Neural crest cell (in vitro differentiated cells): ENCODE measurements at regions not wholly inside any gene's neighbourhood (a gene's known extent, or its start where the extent isn't known, plus 50 kb on each side); places are given as distances from the start of the nearest gene placed in this dataset.
"Not testable (repeated sequence)": the region's sequence is repeated elsewhere in the genome, so short reads cannot be mapped to it uniquely, and the experiment has no call there.

Source experiments
- DNase-seq: peaks from one replicate; pipeline ENCODE4 v3.0.0; 2021; ENCODE audit warnings: low read depth, mixed read lengths, low spot score
- H3K27ac Mint-ChIP-seq: one replicate; pipeline ENCODE4 v1.8.0; 2021; ENCODE audit warnings: mild to moderate bottlenecking, mixed read lengths; ENCODE audit not compliant: unreplicated experiment
- H3K27me3 Mint-ChIP-seq: 2 replicates; pipeline ENCODE4 v1.8.0; 2021; ENCODE audit warnings: low read depth, mild to moderate bottlenecking, mixed read lengths
- H3K36me3 Mint-ChIP-seq: 2 replicates; pipeline ENCODE4 v1.8.0; 2021; ENCODE audit warnings: low read depth, mild to moderate bottlenecking, mixed read lengths
- H3K4me1 Mint-ChIP-seq: 2 replicates; pipeline ENCODE4 v1.8.0; 2021; ENCODE audit warnings: mixed read lengths
- H3K4me3 Mint-ChIP-seq: one replicate; pipeline ENCODE4 v1.8.0; 2021; ENCODE audit warnings: mild to moderate bottlenecking, mixed read lengths
- H3K9me3 Mint-ChIP-seq: 2 replicates; pipeline ENCODE4 v1.8.0; 2021; ENCODE audit warnings: mixed read lengths
- TF ChIP-seq, protein P1 (sequence below): fragments of 200-600 bp; sonication (generic); conservative IDR thresholded peaks from 2 replicates; pipeline ENCODE4 v1.5.0; 2021; ENCODE audit warnings: antibody characterized with exemption, mild to moderate bottlenecking

DNA sequence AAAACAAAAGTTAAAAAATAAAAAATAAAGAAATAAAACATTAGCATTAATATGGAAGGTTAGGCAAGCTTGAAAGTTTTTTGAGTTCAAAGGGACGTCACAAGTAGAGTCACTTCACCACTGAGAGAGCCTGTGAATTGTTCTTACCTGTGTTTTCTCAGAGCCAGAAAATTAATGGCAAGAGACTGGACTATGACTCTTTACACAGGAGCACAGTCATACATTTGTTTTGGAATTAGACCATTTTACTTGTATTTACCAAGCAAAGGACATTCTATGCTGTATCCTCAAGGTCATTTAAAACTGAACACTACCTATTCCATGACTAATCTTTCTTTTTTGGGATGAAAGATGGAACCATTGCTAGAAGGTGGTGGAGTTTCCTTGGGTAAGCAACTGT, 346.1 kb downstream of the FAM47B start:
- H3K36me3 Mint-ChIP-seq, result peaks cover 4% of the 10 kb centered on the region

DNA sequence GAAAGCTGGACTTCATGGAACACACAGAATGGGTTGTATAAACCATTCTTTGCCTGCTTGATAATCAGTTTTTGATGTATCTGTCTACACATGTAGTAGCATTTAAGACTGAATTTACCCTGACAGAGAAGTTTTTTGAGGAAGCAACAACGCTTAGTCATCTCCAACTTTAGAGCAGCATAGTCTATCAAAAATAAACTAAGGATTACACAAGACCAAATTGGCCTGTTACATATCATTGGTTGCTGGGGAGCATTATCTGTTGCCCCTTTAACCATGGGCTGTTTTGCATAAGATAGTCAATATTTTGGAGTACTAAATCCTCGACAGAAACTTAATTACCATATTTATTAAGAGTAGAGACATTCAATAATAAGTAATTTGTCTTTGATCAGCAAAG, 347.4 kb downstream of the FAM47B start:
- Mint-ChIP-seq H3K9me3 (peaks cover 16% of the 10 kb centered on the region), H3K36me3 (peaks cover 4% of the 10 kb centered on the region), H3K4me3 (no peak overlapping the region)

More for the DNA sequence above, 346.1 kb downstream of the FAM47B start:
- no peak overlapping the region for H3K4me3 Mint-ChIP-seq
- no peak for DNase-seq
- H3K27me3 Mint-ChIP-seq, result no peaks in the 10 kb centered on the region
- TF ChIP-seq, protein P1, sequence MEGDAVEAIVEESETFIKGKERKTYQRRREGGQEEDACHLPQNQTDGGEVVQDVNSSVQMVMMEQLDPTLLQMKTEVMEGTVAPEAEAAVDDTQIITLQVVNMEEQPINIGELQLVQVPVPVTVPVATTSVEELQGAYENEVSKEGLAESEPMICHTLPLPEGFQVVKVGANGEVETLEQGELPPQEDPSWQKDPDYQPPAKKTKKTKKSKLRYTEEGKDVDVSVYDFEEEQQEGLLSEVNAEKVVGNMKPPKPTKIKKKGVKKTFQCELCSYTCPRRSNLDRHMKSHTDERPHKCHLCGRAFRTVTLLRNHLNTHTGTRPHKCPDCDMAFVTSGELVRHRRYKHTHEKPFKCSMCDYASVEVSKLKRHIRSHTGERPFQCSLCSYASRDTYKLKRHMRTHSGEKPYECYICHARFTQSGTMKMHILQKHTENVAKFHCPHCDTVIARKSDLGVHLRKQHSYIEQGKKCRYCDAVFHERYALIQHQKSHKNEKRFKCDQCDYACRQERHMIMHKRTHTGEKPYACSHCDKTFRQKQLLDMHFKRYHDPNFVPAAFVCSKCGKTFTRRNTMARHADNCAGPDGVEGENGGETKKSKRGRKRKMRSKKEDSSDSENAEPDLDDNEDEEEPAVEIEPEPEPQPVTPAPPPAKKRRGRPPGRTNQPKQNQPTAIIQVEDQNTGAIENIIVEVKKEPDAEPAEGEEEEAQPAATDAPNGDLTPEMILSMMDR, result no peak
- H3K27ac Mint-ChIP-seq, result no peak overlapping the region
- H3K9me3 Mint-ChIP-seq, result peaks cover 18% of the 10 kb centered on the region
- H3K4me1 Mint-ChIP-seq, result no peaks in the 10 kb centered on the region

DNA sequence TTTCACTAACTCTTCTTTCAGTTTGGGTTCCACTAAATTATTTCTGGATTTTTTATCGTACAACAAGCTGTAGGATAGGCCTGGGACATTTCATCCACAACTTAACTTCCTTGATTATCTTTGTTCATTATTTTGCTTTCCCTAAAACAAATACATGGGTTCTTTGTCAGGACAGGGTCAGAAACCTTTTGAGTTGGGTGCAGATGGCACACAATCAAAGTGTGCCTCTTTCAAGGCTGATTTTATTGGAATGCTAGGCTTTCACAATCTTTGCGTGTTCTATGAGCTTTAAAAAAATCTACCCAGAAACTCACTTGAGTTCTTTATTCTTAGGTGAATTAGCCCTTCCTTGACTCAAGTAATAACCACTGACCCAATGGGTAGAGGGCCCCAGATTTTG, 348.4 kb downstream of the FAM47B start:
- no peaks in the 10 kb centered on the region for H3K4me1 Mint-ChIP-seq
- TF ChIP-seq, protein P1, result no peak
- no peaks in the 10 kb centered on the region for H3K27me3 Mint-ChIP-seq
- peaks cover 14% of the 10 kb centered on the region for H3K9me3 Mint-ChIP-seq
- no peak overlapping the region for H3K27ac Mint-ChIP-seq
- H3K36me3 Mint-ChIP-seq, result peaks cover 3% of the 10 kb centered on the region
- H3K4me3 Mint-ChIP-seq, result no peak overlapping the region
- no peak for DNase-seq

More for the DNA sequence above, 347.4 kb downstream of the FAM47B start:
- no peak for DNase-seq
- TF ChIP-seq, protein P1, result no peak
- Mint-ChIP-seq H3K27me3 (no peaks in the 10 kb centered on the region), H3K27ac (no peak overlapping the region), H3K4me1 (no peaks in the 10 kb centered on the region)

DNA sequence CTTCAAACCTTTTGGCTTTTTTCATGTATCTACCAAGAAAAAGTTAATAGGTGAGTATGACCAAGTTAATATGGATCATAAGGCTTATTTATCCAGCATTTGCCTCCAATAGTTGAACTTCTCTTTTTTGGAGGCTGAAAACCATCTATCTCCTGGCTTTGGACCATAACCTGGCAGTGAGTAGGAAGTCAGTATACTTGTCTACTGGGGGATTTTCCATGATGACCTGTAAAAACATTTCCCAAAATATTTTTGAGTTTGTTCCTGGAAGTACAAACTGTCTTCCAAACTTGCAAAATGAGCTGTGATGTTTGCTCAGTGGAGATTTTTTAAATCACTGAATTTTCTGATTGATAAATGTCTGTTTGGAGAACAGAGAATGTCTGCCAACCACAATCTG, 349.9 kb downstream of the FAM47B start:
- Mint-ChIP-seq H3K4me1 (no peaks in the 10 kb centered on the region), H3K4me3 (no peak overlapping the region), H3K36me3 (no peaks in the 10 kb centered on the region), H3K27ac (no peak overlapping the region), H3K9me3 (peaks cover 10% of the 10 kb centered on the region), H3K27me3 (no peaks in the 10 kb centered on the region)
- DNase-seq, result no peak
- TF ChIP-seq, protein P1, result no peak

DNA sequence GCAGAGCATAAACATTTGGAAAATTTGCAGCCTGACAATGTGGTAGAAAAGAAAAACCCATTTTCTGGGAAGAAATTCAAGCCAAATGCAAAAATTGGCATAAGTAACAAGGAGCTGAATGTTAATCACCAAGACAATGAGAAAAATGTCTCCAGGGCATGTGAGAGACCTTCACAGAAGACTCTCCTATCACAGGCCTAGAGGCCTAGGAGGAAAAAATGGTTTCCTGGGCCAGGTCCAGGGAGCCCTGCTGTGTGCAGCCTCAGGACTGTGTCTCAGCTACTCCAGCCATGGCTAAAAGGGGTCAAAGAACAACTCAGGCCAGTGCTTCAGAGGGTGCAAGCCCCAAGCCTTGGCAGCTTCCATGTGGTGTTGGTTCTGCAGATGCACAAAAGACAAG, 362.4 kb downstream of the FAM47B start:
- not testable (repeated sequence) for H3K27ac Mint-ChIP-seq, H3K27me3 Mint-ChIP-seq, H3K4me1 Mint-ChIP-seq, DNase-seq, H3K4me3 Mint-ChIP-seq, H3K36me3 Mint-ChIP-seq
- peaks cover 16% of the 10 kb centered on the region for H3K9me3 Mint-ChIP-seq

DNA sequence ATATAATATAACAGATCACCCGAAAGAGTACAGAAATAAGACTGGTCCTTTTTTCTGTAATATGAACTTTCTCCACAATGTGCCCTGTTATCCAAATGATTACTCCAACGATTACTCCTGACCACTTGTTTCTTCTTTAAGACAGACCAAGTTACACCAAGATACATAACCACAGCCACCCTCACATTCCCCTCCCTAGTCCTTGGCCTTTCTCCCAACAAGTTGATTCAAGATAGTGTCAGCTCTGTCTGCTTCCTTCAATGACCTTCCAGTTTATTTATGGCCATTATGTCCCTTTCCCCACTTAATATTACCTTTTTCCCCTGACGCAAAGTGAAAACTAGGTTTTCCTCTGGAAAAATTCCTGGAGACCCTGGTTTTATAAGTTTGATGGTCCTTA, 397.2 kb downstream of the FAM47B start:
- H3K4me1 Mint-ChIP-seq, result no peaks in the 10 kb centered on the region
- H3K36me3 Mint-ChIP-seq, result no peaks in the 10 kb centered on the region
- peaks cover 4% of the 10 kb centered on the region for H3K9me3 Mint-ChIP-seq
- DNase-seq, result no peak
- no peak overlapping the region for H3K27ac Mint-ChIP-seq
- no peak overlapping the region for H3K4me3 Mint-ChIP-seq
- TF ChIP-seq, protein P1, result no peak
- no peaks in the 10 kb centered on the region for H3K27me3 Mint-ChIP-seq
